ENCODE measurements at regions not wholly inside any gene's neighbourhood (a gene's known extent, or its start where the extent isn't known, plus 50 kb on each side); places are given as distances from the start of the nearest gene placed in this dataset.

GRCh38 chr14:25150934-25151790, 101.2 kb upstream of the STXBP6 start:
- H3K4me3 ChIP-seq (replicated peaks; ENCODE audit: low read depth, low read length): no peak overlapping the region
- TF ChIP-seq CTCF (IDR thresholded peaks at IDR 0.05; ENCODE audit: low read length, missing control alignments): peak; percentile 78
- peak; percentile 75 for DNase-seq (ENCODE audit: low read depth)

- no peak for DNase-seq (ENCODE audit: low read depth)
- TF ChIP-seq CTCF (IDR thresholded peaks at IDR 0.05; ENCODE audit: low read length, missing control alignments): no peak
These were observed 100.5 kb upstream of the STXBP6 start for GRCh38 chr14:25150401-25150800.

GRCh38 chr14:25140411-25140810, 90.5 kb upstream of the STXBP6 start:
- no peak overlapping the region for H3K4me3 ChIP-seq (replicated peaks; ENCODE audit: low read depth, low read length)
- DNase-seq (ENCODE audit: low read depth): no peak
- TF ChIP-seq CTCF (IDR thresholded peaks at IDR 0.05; ENCODE audit: low read length, missing control alignments): no peak

More at GRCh38 chr14:25150401-25150800, 100.5 kb upstream of the STXBP6 start:
- no peak overlapping the region for H3K4me3 ChIP-seq (replicated peaks; ENCODE audit: low read depth, low read length)

GRCh38 chr14:25136811-25137210, 86.9 kb upstream of the STXBP6 start:
- no peak for TF ChIP-seq CTCF (IDR thresholded peaks at IDR 0.05; ENCODE audit: low read length, missing control alignments)
- H3K4me3 ChIP-seq (replicated peaks; ENCODE audit: low read depth, low read length): no peak overlapping the region
- no peak for DNase-seq (ENCODE audit: low read depth)

GRCh38 chr14:25134184-25134583, 84.2 kb upstream of the STXBP6 start:
- H3K4me3 ChIP-seq (replicated peaks; ENCODE audit: low read depth, low read length): no peak overlapping the region
- DNase-seq (ENCODE audit: low read depth): no peak
- no peak for TF ChIP-seq CTCF (IDR thresholded peaks at IDR 0.05; ENCODE audit: low read length, missing control alignments)

- no peak overlapping the region for H3K4me3 ChIP-seq (replicated peaks; ENCODE audit: low read depth, low read length)
- TF ChIP-seq CTCF (IDR thresholded peaks at IDR 0.05; ENCODE audit: low read length, missing control alignments): peak; percentile 81
- DNase-seq (ENCODE audit: low read depth): peak; percentile 75
These were observed 82.9 kb upstream of the STXBP6 start for GRCh38 chr14:25132732-25133422.

Data from fibroblast of pulmonary artery (primary cell).